ENCODE measurements at regions not wholly inside any gene's neighbourhood (a gene's known extent, or its start where the extent isn't known, plus 50 kb on each side); places are given as distances from the start of the nearest gene placed in this dataset.

- Mint-ChIP-seq H3K36me3 (ENCODE audit: low read depth) (no peaks in the 10 kb centered on the region), H3K27me3 (no peaks in the 10 kb centered on the region), H3K9me3 (peaks cover 2% of the 10 kb centered on the region), H3K4me1 (ENCODE audit: low read depth) (no peaks in the 10 kb centered on the region), H3K27ac (no peak overlapping the region), H3K4me3 (no peak overlapping the region)
- no peak for TF ChIP-seq CTCF (IDR thresholded peaks at IDR 0.05)
- intact Hi-C loops (cut with micrococcal nuclease) = no loop called here
- POLR2A ChIA-PET = no interaction called here
- ATAC-seq (no peak), DNase-seq (no peak)
- CTCF ChIA-PET = no interaction called here
These were observed 84.5 kb upstream of the ARHGAP28 start for GRCh38 chr18:6644836-6645627.

GRCh38 chr18:6646801-6647200 is 82.7 kb upstream of the ARHGAP28 start:
- peaks cover 2% of the 10 kb centered on the region for H3K9me3 Mint-ChIP-seq
- DNase-seq (no peak), ATAC-seq (no peak)
- H3K27ac Mint-ChIP-seq = no peak overlapping the region
- CTCF ChIA-PET = no interaction called here
- TF ChIP-seq CTCF (IDR thresholded peaks at IDR 0.05) = no peak
- no peaks in the 10 kb centered on the region for H3K27me3 Mint-ChIP-seq
- intact Hi-C loops (cut with micrococcal nuclease) = no loop called here
- no peaks in the 10 kb centered on the region for H3K4me1 Mint-ChIP-seq (ENCODE audit: low read depth)
- no peak overlapping the region for H3K4me3 Mint-ChIP-seq
- H3K36me3 Mint-ChIP-seq (ENCODE audit: low read depth) = no peaks in the 10 kb centered on the region
- POLR2A ChIA-PET = no interaction called here

- no peak for DNase-seq
- ATAC-seq = no peak
- H3K27me3 Mint-ChIP-seq = no peaks in the 10 kb centered on the region
- intact Hi-C loops (cut with micrococcal nuclease) = no loop called here
- peaks cover 2% of the 10 kb centered on the region for H3K9me3 Mint-ChIP-seq
- ChIA-PET POLR2A (no interaction called here), CTCF (no interaction called here)
- no peaks in the 10 kb centered on the region for H3K4me1 Mint-ChIP-seq (ENCODE audit: low read depth)
- H3K36me3 Mint-ChIP-seq (ENCODE audit: low read depth) = no peaks in the 10 kb centered on the region
- no peak overlapping the region for H3K27ac Mint-ChIP-seq
- TF ChIP-seq CTCF (IDR thresholded peaks at IDR 0.05) = no peak
- no peak overlapping the region for H3K4me3 Mint-ChIP-seq
These were observed 80.9 kb upstream of the ARHGAP28 start for GRCh38 chr18:6648581-6648980.

DNA sequence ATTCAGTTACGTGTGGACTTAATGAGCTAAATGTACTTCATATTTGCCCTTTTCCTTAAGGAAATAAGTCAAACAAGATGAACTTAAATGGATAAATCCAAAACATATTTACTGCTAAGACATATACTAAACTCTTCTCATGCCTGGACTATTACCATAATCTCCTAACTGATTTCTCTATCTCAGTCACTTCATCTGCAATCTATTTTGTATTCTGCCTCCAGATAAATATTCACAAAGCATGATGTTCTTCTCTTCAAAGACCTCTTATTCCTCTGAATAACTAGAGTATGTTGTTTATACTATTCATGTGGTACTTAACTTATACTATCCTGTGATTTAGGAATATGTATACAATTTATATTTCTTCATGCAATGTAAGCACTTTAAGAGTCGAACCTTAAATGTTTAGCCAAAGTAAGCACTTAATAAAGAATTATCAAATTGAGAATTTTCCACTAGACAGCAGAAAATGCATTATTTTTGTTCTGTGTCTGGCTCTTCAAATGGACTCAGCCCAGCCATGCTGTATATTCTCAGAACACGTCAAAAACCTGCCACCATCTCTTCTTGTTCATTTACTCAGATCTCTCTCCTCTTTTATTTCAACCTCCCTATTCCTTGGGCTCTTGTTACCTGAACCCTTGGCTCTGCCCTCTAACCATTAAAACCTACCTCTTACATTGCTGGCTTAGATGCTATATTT is 79.9 kb upstream of the ARHGAP28 start:
- ChIA-PET CTCF (no interaction called here), POLR2A (no interaction called here)
- Mint-ChIP-seq H3K9me3 (peaks cover 2% of the 10 kb centered on the region), H3K27ac (no peak overlapping the region), H3K4me3 (no peak overlapping the region), H3K4me1 (ENCODE audit: low read depth) (no peaks in the 10 kb centered on the region), H3K27me3 (no peaks in the 10 kb centered on the region), H3K36me3 (ENCODE audit: low read depth) (no peaks in the 10 kb centered on the region)
- ATAC-seq (no peak), DNase-seq (no peak)
- TF ChIP-seq CTCF (IDR thresholded peaks at IDR 0.05) = no peak
- intact Hi-C loops (cut with micrococcal nuclease) = no loop called here

DNA sequence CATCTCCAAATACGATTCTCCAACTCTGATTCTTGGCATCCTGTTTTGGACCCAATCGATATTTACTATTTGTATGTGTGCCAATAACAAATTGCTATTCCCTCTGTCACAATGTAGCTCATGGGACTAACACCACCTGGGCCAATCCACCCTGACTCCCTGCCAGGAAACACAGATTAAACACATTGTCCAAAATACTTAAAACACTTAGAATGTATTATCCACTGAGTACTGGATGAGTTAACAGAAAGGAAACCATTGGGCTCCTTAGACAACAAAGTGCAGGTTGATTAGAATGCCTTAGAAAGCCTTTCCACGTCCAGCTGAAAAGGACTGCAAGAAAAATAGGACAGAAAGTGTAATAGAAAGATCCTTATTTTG is 79.4 kb upstream of the ARHGAP28 start:
- H3K27me3 Mint-ChIP-seq = no peaks in the 10 kb centered on the region
- ATAC-seq (no peak), DNase-seq (no peak)
- H3K9me3 Mint-ChIP-seq = peaks cover 2% of the 10 kb centered on the region
- H3K27ac Mint-ChIP-seq = no peak overlapping the region
- intact Hi-C loops (cut with micrococcal nuclease) = no loop called here
- H3K4me3 Mint-ChIP-seq = no peak overlapping the region
- POLR2A ChIA-PET = no interaction called here
- CTCF ChIA-PET = no interaction called here
- no peak for TF ChIP-seq CTCF (IDR thresholded peaks at IDR 0.05)
- no peaks in the 10 kb centered on the region for H3K4me1 Mint-ChIP-seq (ENCODE audit: low read depth)
- no peaks in the 10 kb centered on the region for H3K36me3 Mint-ChIP-seq (ENCODE audit: low read depth)
